WI38 (cell line): ENCODE measurements at regions not wholly inside any gene's neighbourhood (a gene's known extent, or its start where the extent isn't known, plus 50 kb on each side); places are given as distances from the start of the nearest gene placed in this dataset.

Experiments
- H3K4me3 ChIP-seq: 2 replicates; pipeline ENCODE4 v1.5.1; 2011; ENCODE audit warnings: low read depth, mild to moderate bottlenecking, control low read depth, low read length
- CTCF ChIP-seq: IDR thresholded peaks from 2 replicates; pipeline ENCODE4 v1.5.1; 2012; ENCODE audit warnings: low read depth, mild to moderate bottlenecking, control low read depth, low read length

- TF ChIP-seq CTCF = no peak
- no peak overlapping the region for H3K4me3 ChIP-seq
Observed at GRCh38 chr6:80622641-80623040, 516.2 kb downstream of the BCKDHB start.

- no peak for TF ChIP-seq CTCF
- no peak overlapping the region for H3K4me3 ChIP-seq
Observed at GRCh38 chr6:80618953-80619352, 512.5 kb downstream of the BCKDHB start.

GRCh38 chr6:80610846-80611245, 504.4 kb downstream of the BCKDHB start:
- TF ChIP-seq CTCF = no peak
- no peak overlapping the region for H3K4me3 ChIP-seq

GRCh38 chr6:80608881-80609280, 502.4 kb downstream of the BCKDHB start:
- TF ChIP-seq CTCF = no peak
- H3K4me3 ChIP-seq = no peak overlapping the region

GRCh38 chr6:80607811-80608391, 501.4 kb downstream of the BCKDHB start:
- no peak overlapping the region for H3K4me3 ChIP-seq
- no peak for TF ChIP-seq CTCF

GRCh38 chr6:80605165-80605989, 498.9 kb downstream of the BCKDHB start:
- peak; percentile 34; the same call in 1 of the 2 replicates for TF ChIP-seq CTCF
- H3K4me3 ChIP-seq = no peak overlapping the region

- H3K4me3 ChIP-seq = no peak overlapping the region
- TF ChIP-seq CTCF = no peak
Observed at GRCh38 chr6:80603679-80604078, 497.2 kb downstream of the BCKDHB start.
